ENCODE measurements at regions not wholly inside any gene's neighbourhood (a gene's known extent, or its start where the extent isn't known, plus 50 kb on each side); places are given as distances from the start of the nearest gene placed in this dataset.
"Not testable (repeated sequence)": the region's sequence is repeated elsewhere in the genome, so short reads cannot be mapped to it uniquely, and the experiment has no call there.

DNA sequence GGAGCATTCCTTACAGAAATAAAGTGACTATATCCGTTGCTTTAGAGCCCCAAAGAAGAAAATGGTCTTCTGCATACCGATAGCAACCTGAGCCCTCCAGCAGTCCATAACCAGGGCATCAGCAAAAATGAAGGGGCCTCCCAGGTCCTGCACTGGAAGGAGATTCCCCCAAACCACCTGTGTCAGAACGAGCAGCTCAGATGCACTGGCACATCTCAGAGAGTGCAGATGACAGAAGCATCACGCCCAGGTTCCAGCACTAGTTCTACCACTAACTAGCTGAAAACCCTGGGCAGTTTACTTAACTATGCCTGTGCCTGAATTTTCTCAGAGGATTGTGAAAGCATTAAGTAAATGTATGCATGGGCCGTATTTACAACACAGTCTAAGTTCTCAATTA is 466.7 kb upstream of the MYT1L start:
- no peak for DNase-seq

DNA sequence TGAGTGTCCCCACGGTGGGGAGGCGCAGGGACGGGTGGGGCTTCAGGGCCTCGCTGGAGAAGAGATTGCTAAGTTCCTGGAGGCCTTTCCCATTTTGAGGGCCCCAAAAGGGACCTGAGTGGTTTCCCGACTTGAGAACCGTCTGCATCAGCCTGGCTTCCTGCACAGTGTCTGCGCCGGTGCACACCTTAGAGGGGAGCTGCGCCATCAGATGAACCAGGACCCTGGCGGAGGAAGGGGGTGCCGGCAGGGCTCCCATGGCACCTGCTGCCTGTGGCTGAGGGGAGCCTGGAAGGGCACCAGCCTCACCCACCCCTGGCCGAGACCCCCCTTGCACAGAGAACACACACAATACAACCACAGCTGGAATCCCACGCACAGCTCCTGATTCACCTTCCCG is 465.1 kb upstream of the MYT1L start:
- DNase-seq, result no peak

GRCh38 chr2:2795438-2796091 is 464.5 kb upstream of the MYT1L start:
- no peak for DNase-seq

DNA sequence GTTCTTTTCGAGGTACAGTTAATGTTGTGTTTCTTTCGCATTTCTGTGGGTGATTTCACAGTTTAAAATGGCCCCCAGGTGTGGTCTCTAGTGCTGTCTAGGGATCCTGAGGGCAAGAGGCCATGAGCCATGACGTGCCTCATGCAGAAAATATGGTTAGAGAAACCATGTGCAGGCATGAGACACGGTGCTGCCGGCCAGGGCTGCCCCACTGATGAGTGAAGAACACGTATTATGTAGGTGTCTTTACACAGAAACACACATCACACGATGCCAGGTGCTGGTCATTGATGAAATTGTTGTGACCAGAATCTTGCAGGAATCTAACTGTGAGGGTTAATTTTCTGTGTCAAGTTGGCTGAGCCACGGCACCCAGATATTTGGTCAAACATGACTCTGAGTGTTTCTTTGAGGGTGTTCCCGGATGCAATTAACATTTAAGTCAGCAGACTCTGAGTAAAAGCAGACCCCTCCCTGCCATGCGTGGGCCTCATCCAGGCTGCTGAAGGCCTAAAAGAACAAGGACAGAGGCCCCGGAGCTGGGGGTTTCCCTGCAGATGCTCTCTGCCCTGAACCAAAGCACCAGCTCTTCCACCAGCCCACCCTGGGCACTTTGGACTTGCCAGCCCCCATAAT is 463.0 kb upstream of the MYT1L start:
- DNase-seq, result no peak

DNA sequence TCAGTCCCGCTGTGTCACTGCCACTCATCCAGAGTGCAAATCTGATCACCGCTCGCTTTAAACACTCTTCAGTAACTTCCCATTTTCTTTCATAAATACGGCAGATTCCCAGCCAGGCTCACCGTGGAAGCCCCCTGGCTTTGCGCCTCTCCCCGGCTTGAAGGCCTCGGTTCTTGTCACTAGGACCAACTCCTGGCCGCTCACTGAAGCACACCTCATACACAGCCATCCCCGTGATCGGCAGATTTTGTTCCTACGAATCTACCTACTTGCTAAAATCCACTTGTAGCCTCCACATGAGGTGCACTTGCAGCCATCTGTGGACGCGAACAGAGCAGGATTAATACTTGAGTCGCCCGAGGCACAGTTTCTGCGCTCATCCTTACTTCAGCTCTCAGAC is 462.4 kb upstream of the MYT1L start:
- no peak for DNase-seq

DNA sequence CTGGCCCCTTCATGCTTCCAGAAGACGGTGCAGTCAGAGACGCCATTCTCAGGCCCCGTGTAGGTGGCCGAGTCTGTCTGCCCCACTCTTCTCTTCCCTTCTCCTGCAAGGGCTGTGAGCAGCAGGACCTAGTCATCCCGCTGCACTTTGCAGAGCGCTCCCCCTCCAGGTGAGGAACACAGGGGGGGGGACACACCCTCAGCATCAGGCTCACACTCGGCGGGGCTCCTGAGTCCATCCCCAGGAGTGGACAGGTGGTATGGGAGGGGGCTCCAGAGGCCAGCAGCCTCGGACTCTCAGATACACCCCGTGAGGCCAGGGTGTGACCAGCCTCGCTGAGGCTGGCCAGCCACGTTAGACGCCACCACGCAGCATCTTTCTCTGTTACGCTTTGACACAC is 460.5 kb upstream of the MYT1L start:
- DNase-seq, result no peak

GRCh38 chr2:2791031-2791430 is 460.0 kb upstream of the MYT1L start:
- DNase-seq, result no peak

DNA sequence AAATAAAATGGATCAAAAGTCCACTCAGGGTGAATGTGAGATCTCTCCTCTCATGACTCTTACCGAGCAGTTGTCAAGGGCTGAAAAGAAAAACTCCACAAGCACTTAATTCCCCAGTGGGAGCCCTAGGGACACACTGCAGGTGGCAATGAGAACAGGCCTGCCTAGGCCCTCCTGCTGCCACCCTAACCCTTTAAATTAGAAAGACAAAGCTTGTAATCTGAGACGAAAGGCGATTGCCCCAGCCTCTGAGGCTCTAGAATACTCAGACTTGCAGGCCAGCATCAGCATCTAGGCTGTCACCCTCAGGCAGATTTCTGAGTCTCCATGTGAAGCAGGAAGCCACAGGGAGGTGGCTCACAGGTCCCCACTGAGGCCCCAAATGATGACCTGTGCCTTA is 457.0 kb upstream of the MYT1L start:
- DNase-seq, result no peak

DNA sequence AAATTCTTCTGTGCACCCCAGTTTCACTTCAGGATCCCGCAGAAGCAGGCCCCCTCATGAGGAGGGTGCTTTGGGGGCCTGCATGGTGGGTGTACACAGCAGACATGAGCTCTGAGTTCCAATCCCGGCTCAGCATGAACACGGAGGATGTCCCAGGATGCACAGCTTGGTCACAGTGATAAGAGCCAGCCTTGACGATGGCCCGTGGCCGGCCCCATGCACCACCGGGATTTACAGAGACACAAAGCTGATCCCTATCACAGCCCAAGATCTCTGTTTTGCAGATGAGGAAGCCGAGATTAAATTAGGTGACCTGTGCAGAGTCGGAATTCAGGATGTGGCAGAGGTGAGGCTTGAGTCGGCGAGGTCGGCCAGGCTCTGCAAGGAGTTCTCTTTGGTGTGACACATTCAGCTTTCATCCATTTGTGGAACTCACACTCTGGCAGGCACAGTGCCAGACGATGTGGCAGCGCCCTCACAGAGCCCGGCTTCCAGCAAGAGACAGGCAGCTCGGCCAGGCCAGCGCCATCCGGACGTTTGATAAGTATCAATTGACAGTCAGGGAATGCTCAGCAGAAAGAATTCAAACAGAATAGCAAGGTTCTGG is 456.3 kb upstream of the MYT1L start:
- no peak for DNase-seq

- no peak for DNase-seq
Observed at GRCh38 chr2:2782007-2782406, 450.9 kb upstream of the MYT1L start.

DNA sequence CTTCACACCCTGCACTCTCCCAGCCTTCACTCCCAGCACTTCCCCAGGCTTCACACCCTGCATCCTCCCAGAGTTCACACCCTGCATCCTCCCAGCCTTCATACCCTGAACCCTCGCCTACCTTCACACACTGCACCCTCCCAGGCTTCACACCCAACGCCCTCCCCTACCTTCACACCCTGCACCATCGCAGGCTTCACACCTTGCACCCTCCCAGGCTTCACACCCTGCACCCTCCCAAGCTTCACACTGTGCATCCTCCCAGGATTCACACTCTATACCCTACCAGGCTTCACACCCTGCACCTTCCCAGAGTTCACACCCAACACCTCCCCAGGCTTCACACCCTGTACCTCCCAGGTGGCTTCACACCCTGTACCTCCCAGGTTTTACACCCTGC is 448.7 kb upstream of the MYT1L start:
- DNase-seq, result no peak

- DNase-seq, result no peak
Observed at GRCh38 chr2:2777876-2778275, 446.8 kb upstream of the MYT1L start.

GRCh38 chr2:2777213-2777612 is 446.1 kb upstream of the MYT1L start:
- DNase-seq, result no peak

DNA sequence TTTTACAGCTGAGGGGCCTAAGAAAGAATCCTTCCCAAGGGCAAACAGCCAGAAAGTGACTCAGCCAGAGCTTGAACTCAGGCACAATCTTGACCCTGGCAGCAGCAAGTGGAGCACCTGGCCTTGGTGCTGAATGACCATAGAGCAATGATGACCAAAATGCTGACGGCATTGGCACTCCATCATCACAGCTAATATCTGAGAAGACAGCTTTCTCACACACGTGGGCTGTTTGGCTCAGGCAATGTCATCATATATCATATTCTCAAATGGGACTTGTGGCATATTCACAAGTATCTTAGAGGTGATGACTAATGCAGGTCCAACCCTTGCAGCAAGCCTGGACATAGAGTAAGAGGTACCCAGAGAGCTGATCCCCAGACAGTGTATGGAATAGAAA is 443.9 kb upstream of the MYT1L start:
- no peak for DNase-seq

DNA sequence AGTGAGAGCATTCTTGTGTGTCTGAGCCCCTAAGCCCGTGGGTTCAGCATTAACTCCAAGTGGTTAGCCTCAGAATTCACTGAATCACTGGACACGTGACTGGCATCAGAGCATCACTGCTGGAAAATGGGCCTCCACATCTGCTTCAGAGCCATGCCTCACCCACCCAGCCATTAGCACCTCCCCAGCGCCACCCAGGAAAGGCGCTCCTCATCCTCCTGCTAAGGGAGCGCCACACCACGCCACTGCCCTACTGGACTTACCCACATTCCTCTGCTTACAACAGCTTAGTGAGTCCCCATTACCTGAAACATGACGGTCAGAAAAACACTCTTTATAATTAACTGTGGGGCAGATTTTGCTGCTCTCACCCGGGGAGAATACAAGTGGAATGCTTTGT is 442.6 kb upstream of the MYT1L start:
- no peak for DNase-seq

- DNase-seq, result not testable (repeated sequence)
Observed at GRCh38 chr2:2773080-2773479, 442.0 kb upstream of the MYT1L start.

DNA sequence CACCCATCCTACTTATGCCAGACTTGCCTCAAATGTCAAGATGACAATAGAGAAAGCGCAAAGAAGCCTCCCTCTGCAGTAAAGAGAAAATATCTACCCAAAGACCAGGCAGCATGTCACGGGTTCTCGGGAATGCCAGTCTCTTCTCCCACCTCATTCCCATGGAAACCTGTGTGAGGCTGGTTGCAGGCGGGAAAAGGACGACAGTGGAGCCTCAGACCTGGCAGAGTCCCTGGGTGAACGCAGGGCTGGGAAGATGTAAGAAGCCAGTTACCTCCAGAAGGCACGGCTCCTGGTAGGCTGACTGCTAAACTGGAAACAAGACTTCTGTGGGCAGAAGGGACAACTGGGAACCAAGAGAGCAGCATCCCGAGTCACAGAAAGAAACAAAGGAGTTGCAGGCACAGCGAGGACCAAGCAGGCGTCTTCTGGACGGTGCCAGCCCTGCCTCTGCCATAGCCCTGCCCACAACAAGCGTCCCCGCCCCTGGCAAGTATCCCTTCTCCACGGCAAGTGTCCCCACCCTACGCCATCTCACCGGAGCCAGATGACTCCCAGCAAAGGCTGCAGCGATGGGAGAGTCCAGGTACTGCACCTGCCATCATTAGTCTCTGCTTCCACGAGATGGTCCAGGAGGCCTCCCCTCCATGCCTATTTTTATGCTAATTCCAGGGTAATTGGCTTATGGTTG is 440.8 kb upstream of the MYT1L start:
- no peak for DNase-seq

- no peak for DNase-seq
Observed at GRCh38 chr2:2769481-2770431, 438.7 kb upstream of the MYT1L start.

GRCh38 chr2:2768476-2768875 is 437.4 kb upstream of the MYT1L start:
- DNase-seq, result no peak

- no peak for DNase-seq
Observed at GRCh38 chr2:2767837-2768236, 436.8 kb upstream of the MYT1L start.

DNA sequence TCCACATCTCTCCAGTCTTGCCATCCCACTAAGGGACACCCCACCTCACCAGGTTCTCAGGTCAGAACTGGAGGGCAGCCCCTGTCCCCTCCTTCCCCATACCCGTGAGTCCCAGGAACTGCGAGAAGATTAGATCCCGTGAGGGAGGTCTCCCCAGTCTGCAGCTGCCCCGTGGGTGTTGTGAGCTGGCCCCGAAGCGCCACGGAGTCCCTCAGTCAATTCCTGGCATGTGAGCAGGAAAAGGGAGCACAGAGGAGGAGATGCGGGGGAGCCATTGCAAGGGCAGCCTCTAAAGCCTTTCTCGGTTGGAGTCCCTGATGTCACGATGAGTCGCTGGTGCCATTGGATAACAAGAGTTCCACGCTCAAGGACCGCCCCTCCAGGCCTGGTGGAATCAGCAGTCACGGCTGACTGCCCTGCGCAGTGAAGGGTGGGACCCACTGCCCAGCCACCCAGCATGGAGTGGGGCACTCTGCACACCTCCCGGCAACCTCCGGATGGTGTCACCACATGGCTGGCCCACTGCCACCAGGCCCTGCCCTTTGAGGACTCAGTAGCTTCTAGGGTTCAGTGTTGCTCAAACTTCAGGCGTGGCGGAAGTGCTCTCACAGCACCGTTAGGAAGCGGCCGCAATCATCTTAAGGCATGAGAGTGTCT is 434.9 kb upstream of the MYT1L start:
- DNase-seq, result no peak
